ENCODE measurements at regions not wholly inside any gene's neighbourhood (a gene's known extent, or its start where the extent isn't known, plus 50 kb on each side); places are given as distances from the start of the nearest gene placed in this dataset.

GRCh38 chr15:96703794-96704550 is 373.5 kb downstream of the NR2F2 start:
- intact Hi-C loops (cut with micrococcal nuclease; ENCODE audit: unreplicated experiment) (no loop called here), in situ Hi-C loops (cut with HindIII; ENCODE audit: extremely low pct_ligation_motif_present, low pct_unique_long_range_greater_than_20kb) (no loop called here)
- ATAC-seq (no peak), FAIRE-seq (no peak), DNase-seq (ENCODE audit: low spot score) (no peak)
- H4K20me1 ChIP-seq (ENCODE audit: insufficient read depth, low read length), result no peaks in the 10 kb centered on the region
- ChIA-PET CTCF (ENCODE audit: low intra/inter-chr PET ratio, low total read pairs) (no interaction called here), POLR2A (no interaction called here)
- no peak overlapping the region for H2AFZ ChIP-seq (ENCODE audit: low read length)
- no peak overlapping the region for H3K4me2 ChIP-seq (ENCODE audit: low read depth, low read length)
- no peak for TF ChIP-seq DMTF1 (CRISPR knock-in tag; IDR thresholded peaks at IDR 0.05)
- no peak for TF ChIP-seq AKAP8 (CRISPR knock-in tag; IDR thresholded peaks at IDR 0.05)
- no peak for TF ChIP-seq TSC22D2 (CRISPR knock-in tag; IDR thresholded peaks at IDR 0.05; ENCODE audit: borderline replicate concordance)
- TF ChIP-seq NCOA2 (CRISPR knock-in tag; IDR thresholded peaks at IDR 0.05), result no peak
- no peak for TF ChIP-seq HBP1 (CRISPR knock-in tag; IDR thresholded peaks at IDR 0.05; ENCODE audit: low read depth)
- no peak for TF ChIP-seq ZNF207 (IDR thresholded peaks at IDR 0.05; ENCODE audit: borderline replicate concordance)
- H3K9me3 ChIP-seq (ENCODE audit: low read length), result no peaks in the 10 kb centered on the region
- no TSS peak for BruUV-seq (replicated peaks)
- 2% methylated on average over 5 of the region's 5 CpGs for WGBS (ENCODE audit: low lambda C conversion rate)
- no peaks in the 10 kb centered on the region for H3K79me2 ChIP-seq (ENCODE audit: insufficient read depth, low read length)
- no peaks in the 10 kb centered on the region for H3K4me1 ChIP-seq (ENCODE audit: insufficient read depth, low read length)
- no peak overlapping the region for H3K9ac ChIP-seq (ENCODE audit: insufficient read depth, low read depth, low read length)
- no peaks in the 10 kb centered on the region for H3K36me3 ChIP-seq (replicated peaks in 1 of 2; ENCODE audit: control insufficient read depth in 1 of 2, insufficient read depth in 2 of 2, low read length in 2 of 2)
- no peaks in the 10 kb centered on the region for H3K27me3 ChIP-seq (ENCODE audit: control insufficient read depth in 1 of 2, insufficient read depth in 2 of 2, low read length in 2 of 2)
- H3K4me3 ChIP-seq (replicated peaks in 1 of 3; ENCODE audit: insufficient read depth in 1 of 3, low read depth in 2 of 3, low read length in 3 of 3), result no peak overlapping the region
- H3K27ac ChIP-seq (ENCODE audit: extremely low read length, insufficient read depth, low read length), result no peak overlapping the region

Data from HepG2 (cell line).